NCI-H1048 (cell line): ENCODE measurements at regions not wholly inside any gene's neighbourhood (a gene's known extent, or its start where the extent isn't known, plus 50 kb on each side); places are given as distances from the start of the nearest gene placed in this dataset.

ENCODE experiments used
- DNase-seq: peaks from one replicate; lab custom pipeline; 2025; lab: John Stamatoyannopoulos, UW

DNA sequence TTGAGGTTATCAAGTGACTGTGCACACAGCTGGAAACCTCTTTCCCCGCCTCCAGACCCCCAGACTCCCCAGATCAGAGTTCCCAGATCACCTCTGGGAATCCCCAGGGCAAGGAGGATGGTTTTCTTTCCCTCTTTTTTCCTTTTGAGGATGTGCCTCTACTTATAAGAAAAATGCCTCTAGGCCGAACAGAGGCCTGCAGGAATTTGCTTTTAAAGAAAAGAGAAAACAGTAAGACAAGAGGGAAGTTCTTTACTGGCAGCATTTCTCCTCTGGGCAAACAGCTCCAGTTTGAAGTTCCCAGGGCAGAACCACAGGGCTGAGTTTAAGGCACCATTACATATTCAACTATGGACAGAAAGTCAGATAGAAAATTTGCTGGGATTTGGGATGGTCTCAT lies 837.9 kb upstream of the LCORL start:
- no peak for DNase-seq

DNA sequence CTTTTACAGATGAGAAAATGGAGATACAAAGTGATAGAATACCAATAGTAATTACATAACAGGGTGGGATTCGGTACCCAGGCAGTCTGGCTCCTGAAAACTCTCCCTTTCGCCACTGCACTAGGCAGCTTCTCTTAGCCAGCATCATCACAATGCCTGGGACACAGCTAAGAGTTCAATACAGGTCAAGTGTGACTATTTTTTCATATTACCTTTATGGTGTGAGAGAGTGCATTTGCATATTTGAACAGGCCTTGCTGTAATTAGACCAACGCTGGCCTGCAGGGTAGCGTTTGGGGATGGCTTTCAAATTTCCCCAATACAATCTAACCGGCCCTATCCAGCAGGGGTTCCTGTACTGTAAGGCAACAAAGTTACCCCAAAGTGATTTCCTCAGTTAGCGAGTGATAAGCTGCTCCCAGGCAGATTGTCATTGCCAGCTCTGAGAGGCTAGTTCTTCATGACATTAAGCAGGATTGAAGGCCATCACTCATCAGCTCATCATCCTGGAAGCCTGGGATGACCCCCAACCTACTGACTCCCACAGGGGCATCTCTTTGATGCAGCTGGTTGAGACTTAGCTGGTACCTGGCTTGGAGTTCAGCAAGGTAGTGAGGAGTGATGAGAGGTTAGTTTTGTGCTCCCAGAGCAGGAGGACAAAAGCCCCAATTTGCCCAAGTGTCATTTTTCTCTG lies 836.8 kb upstream of the LCORL start:
- no peak for DNase-seq

DNA sequence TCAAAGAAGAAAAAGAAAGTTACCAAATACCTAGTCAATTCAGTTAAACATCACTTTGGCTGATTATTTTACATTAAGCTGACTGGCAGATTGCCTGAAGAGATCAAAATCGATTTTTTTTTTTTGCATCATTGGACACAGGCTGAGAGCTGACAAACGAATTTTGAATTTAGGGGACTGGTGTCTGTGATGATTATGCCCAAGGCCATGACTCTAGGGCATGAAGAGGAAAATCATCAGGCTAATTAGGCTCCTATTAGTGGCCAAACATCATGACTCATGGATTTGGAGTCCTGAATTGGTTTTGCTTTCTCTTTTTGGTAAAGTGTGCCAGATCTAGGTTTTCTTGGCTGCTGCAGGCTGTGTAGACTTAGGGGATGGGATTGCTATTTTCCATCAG lies 829.3 kb upstream of the LCORL start:
- DNase-seq, result no peak

DNA sequence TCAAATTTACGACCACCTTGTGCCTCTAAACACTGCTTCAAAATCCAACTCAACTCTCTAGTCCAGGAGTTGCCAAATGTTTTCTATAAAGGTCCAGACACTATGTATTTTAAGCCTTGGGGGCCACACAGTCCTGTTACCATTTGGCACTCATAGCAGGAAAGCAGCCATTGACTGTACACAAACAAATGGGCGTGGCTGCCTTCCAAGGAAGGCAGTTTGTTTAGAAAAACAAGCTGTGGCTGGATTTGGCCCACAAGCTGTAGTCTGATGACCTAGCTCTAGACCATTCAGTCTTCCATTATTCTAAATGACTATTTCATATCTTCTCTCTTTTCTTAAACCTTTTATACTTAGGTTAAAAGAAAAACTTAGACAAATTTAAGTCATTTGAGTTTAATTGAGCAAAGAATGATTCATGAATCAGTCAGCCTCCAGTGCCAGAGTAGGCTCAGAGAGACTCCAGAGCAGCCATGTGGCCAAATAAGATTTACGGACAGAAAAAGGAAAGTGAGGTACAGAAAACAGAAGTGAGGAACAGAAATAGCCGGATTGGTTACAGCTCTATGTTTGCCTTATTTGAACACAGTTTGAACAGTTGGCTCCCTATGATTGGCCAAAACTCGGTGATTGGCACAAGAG lies 825.8 kb upstream of the LCORL start:
- DNase-seq, result no peak

DNA sequence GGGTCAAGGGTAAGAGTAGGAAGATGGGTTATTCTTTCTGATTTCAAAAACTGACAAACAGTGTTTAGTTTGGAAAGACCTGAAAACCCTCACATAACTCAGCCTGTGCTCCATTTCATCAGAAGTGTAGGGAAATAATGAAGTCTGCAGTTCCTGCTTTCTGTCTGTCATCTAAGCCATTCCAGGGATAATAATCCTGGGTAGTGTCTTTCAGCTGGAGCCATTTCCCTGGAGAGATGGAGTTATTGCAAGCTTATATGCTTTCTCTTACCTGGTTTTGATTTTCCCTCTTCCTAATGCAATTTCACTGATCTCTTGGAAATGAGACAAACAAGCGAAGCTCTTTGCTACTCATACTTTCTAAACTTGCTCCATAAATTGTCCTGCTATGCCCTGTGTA lies 824.8 kb upstream of the LCORL start:
- DNase-seq, result no peak

DNA sequence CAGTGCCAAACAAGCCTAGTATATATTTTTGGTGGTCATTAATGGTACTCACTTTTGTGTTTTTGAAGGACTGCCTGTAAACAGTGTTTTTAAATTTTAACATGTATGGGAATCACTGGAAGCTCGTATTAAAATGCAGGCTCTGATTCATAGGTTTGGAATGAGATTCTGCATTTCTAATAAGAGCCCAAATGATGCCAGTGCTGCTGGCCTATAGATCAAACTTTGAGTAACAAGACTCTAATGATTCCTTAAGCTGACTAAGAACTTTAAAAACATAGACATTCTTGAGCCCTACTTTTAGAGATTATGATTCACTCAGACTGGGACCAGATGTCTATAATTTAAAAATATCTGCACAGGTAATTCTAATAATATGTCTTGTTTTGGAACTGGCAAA lies 823.2 kb upstream of the LCORL start:
- no peak for DNase-seq

DNA sequence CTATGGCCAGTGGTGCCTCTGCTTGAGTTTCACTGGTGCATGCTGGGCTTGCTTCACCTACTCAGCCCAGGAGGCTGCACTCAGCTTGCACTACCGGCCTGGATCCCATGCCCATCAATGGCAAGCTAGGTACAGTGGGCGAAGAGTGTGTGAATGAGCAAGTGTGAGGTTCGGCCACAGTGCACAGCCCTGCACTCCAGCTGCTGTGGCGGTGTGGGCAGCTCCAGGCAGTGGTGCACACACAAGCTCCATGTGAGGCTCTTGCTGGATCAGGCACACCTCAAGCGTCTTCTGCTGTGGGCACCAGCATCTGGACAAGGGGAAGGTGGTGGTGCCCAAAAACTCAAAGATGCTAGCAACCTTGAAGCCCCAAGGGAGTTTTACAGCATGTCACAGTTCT lies 820.9 kb upstream of the LCORL start:
- DNase-seq, result no peak

DNA sequence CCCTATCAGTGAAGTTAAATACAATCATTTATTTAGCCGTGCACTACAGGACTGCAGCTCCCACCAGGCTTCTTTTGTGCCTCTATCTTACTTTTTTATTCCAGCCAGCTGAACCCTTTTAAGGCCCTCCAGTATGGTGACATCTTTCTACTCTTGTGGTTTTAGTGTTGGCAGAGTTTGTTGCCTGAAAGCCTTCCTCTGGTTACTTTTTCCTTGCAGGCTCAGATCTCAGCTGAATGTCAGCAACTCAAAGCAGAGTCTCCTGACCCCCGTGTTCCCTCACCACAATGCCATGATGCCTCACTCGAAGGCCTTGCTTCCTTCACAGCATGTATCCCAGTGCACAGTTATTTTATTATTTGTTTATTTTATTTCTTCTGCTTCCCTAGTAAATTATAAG lies 818.9 kb upstream of the LCORL start:
- DNase-seq, result no peak

DNA sequence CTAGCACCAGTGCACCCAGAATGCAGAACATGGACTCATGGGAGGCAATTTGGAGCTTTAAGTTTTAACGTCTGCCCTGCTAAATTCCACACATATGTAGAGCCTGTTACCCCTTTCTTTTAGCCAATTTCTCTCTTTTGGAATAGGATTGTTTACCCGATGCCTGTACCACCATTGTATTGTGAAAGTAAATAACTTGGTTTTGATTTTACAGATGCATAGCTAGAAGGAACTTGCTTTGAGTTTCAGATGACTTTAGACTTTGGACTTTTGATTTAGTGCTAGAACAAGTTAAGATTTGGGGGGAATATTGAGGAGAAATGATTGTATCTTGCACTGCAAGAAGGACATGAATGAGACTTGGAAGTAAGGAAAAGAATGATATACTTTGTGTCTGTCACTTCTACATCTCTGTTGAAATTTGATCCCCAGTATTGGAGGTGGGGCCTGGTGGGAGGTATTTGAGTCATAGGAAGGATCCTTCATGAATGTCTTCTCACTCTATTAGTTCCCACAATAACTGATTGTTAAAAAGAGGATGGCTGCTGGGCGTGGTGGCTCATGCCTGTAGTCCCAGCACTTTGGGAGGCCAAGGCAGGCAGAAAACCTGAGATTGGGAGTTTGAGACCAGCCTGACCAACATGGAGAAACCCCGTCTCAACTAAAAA lies 794.8 kb upstream of the LCORL start:
- DNase-seq, result no peak

DNA sequence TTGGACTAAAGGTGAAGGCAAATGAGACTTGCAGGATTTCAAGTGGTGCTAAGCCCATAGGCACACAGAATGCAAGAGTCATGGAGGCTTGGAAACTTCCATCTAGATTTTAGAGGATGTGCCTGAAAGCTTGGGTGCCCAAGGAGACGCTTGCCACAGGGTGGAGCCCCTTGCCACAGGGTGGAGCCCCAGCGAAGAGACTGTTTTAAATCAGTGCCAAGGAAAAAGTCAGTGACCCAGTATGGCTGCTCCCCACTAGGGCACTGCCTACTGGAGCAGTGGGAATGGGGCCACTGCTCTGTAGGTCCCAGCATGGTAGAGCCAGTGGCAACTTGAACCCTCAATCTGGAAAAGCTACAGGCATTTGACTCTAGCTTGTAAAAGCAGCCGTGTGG lies 794.2 kb upstream of the LCORL start:
- no peak for DNase-seq

DNA sequence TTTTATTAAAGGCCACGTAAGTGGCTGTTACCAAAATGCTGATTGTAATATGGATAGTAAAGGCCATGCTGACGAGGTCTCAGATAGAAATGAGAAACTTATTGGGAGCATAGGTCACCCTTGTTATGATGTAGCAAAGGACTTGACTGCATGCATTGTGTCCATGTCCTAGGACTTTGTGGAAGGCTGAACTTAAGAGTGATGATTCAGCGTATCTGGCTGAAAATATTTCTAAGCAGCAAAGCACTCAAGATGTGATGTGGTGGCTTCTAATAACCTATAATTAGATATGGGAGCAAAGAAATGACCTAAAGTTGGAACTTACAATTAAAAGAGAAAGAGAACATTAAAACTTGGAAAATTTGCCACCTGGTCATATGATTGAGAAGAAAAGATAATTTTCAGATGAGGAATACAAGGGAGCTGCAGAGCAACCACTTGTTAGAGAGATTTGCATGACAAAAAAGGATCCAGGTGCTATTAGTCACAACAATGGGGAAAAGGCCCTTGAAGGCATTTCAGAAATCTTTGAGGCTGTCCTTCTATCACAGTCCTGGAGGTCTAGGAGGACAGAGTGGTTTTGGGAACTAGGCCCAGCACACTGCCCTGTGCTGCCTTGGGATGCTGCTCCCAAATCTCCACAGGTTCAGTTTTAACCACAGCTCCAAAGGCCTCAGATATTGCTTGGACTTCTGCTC lies 793.7 kb upstream of the LCORL start:
- DNase-seq, result no peak

DNA sequence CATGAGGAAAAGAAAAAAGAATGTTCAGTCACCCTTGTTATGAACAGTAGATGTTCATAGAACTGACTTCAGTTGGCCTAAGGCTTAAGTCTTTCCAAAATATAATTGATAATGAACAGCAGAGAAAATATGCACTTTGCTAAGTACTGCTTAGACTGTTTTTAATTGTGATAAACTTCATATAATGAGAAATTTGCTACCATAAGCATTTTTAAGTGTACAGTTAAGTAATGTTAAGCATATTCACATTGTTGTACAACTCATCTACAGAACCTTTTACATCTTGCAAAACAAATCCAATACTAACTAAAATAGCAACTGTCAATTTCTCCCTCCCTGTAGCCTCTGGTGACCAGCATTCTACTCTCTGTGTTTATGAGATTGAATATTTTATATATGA lies 792.2 kb upstream of the LCORL start:
- no peak for DNase-seq

DNA sequence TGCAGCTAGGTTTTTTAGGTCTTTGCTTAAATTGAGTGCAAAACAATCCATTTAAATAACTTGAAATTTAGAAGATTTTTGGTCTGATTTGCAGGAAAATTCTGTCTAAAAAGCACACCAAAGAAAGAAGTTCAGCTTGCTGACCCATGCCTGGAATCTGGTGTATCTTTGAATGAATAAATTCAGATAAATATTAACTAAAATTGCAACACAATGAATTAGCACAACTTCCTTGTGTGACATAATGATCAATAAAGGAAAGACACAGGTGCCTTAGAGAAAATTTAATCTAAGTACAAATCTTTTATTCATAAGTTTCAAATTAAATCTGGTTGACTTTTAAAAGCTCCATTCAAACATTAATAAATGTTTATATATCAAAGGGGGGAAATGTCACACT lies 791.5 kb upstream of the LCORL start:
- no peak for DNase-seq

DNA sequence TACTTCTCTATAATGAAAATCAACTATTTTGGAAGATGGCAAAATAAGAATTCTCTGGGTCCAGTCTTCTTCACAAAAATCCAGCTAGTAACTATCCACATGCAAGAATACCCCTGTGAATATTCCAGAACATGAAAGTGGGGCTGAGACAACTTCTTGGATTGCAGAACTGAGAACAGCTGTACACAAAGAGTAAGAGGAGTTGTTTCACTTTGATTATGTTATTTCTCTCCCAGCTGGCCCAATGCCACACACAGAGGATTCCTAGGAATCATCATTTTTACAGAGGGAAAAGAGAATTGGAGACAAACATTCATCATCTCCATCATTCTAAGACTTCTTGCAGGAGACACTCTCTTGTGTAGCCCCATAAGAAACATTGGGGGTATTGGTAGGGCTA lies 782.2 kb upstream of the LCORL start:
- DNase-seq, result no peak

DNA sequence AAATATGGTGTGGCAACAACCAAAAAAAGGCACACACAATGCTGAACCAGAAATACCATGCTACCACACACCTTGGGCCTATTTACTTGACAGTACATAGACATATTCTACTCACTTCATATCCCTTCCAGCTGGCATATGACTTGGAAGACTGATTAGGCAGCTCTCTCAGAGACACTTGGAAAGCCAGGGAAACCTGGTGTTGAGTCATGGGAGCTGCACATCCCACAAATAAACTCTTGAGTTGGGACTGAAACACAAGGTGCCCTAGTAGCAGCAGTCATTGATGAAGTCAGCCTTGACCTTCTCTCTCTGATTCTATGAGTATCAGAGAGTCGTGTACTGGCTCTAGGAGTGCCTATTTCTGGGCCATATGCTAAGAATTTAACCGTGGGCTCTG lies 776.6 kb upstream of the LCORL start:
- no peak for DNase-seq

DNA sequence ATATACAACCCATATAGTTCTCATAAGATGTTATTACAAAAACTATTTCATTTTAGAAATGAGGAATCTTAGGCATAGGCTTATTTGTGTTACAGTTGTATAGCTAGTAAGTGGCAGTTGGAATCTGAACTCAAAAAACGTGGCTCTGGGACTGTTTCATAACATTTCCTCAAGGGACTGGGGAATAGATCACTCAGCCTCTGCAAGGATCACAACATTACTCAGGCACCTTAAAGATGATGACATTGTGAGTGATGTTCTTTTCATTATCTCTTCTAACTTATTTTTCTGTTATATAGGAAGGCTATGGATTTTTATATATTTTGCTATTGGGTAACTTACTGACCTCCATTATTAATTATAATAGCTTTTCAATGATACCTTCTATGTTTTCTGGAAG lies 774.2 kb upstream of the LCORL start:
- no peak for DNase-seq

DNA sequence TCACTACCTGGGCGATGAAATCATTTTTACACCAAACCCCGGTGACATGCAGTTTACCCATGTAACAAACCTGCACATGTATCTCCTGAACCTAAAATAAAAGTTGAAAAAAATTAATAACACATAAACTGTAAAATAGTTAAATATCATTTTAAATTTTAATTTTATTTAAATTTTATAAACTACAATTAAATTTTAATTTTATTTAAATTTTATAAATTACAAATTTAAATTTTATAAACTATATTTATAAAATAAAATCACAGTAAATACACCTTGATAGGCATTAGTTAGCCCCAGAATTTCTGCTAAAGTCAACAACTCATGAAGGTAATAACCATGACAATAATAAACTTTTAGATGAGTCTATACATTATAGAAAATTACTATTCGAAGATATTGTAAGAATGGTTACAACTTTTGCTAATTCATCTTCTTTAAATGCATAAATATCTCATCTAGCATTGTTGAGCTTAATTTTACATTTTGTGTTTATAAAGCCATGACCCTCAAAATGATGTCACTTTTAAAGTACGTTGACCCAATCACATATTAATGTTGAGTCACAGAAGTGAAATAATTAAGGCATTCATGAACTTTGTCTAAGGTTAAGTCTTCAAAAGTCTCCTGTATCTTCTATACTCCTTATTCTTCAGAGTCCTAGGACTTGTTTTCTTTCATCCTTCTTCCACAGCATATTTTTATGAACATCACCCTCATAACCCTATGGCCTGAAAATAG lies 755.8 kb upstream of the LCORL start:
- DNase-seq, result no peak

DNA sequence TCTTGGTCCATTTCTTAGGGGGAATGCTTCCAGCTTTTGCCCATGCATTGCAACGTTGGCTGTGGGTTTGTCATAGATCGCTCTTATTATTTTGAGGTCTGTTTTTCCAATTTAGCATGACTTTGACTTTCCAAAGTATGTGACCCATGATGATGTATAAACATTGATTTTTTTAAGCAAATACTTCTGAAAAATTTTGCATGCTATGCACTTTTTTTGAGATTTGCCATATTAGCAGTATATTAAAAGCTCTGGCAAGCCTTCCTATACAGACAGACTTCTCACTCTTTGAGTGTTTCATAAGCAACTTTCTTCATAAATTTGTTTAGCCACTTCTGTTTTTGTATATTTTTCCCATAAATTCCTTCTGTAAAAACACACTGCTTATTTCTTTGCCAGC lies 746.4 kb upstream of the LCORL start:
- no peak for DNase-seq

DNA sequence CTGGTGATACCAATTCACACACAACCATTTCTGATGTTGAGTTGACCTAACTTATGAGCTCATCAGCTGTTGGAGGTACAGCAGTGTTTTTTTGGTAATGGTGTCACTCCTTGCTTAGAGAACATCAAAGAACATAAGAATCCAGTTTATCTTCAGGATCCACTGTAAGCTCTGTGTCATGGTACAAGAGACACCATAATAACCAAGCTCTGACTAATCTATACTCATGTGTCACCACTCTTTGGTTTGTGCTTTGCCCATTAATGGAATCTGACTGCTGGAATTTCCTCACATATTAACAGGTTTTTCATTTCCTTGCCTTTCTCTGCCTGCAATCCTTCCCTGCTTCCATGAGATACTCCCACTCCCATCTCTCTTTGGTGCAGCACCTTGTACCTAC lies 735.1 kb upstream of the LCORL start:
- no peak for DNase-seq

DNA sequence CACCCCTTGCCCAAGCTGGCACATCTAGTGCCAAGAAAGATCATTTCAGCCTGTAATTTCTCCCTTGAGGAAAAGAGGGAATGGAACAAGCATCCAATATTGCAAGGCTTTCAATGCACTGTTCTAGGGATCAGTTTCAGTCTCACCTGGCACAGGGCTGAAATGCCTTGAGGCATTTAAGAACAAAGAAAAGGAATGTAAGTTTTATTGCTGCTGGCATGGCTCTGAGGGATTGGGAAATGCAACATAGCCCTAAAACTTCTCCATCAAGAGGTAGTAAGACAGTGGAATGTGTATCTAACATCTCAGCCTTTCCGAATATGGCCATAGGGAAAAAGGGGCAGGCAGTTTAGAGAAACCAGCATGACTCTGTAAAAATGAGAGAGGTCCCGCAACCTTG lies 732.6 kb upstream of the LCORL start:
- DNase-seq, result no peak

DNA sequence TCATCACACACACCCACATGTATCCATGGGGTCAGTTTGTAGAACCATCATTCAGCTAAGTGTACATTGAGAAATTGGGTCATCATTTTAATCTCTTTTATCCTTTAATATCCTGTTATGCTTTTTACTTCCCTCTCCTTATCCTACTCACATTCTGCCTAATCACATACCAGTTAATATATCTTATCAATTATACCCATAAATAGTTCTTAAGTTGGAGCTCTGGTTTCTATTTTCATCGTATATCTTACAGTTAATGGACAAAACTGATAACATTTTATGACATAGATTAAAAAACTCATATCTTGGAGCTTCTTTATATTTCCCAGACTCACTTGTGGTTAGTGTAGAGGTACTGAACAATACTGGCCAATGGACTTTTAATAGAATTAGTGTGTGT lies 729.5 kb upstream of the LCORL start:
- DNase-seq, result no peak

DNA sequence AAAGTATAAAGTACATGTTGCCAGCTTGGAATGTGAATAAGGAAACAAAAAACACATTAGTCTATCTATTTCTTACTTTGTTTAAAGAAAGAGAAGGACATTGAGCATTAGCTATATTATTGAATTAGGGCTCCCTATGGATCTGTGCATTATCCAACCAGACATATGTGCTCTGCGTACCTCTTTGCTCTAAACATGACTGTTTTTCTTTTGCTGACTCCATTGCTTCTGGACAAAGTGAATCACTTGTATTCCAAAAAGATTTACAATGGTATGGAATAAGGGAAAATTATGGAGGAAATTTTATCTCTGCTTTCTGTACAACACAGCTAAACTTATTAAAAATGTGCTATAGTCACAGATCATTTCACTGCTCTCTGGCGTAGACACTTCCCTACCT lies 727.8 kb upstream of the LCORL start:
- DNase-seq, result no peak
